Liver (tissue), 3 donors: ENCODE measurements at regions not wholly inside any gene's neighbourhood (a gene's known extent, or its start where the extent isn't known, plus 50 kb on each side); places are given as distances from the start of the nearest gene placed in this dataset.

Source experiments
- FOXA1 ChIP-seq: IDR thresholded peaks from 2 replicates; pipeline ENCODE4 v1.6.1; 2016; ENCODE audit warnings: antibody characterized with exemption
- GABPA ChIP-seq, 2 donors: IDR thresholded peaks in 1 of 2; conservative IDR thresholded peaks in 1 of 2; 2 replicates each; pipeline ENCODE4 v1.6.1; 2016; ENCODE audit warnings: antibody characterized with exemption in 2 of 2, mild to moderate bottlenecking in 1 of 2, moderate library complexity in 1 of 2
- HNF4G ChIP-seq: IDR thresholded peaks from 2 replicates; pipeline ENCODE4 v1.6.1; 2016; ENCODE audit warnings: antibody characterized with exemption
- RAD21 ChIP-seq, 2 donors: IDR thresholded peaks; 2 replicates each; pipeline ENCODE4 v1.6.1; 2016; ENCODE audit warnings: antibody characterized with exemption in 2 of 2, mild to moderate bottlenecking in 2 of 2
- TAF1 ChIP-seq: conservative IDR thresholded peaks from 2 replicates; pipeline ENCODE4 v1.6.1; 2016; ENCODE audit warnings: antibody characterized with exemption, mild to moderate bottlenecking
- YY1 ChIP-seq: IDR thresholded peaks from 2 replicates; pipeline ENCODE4 v1.6.1; 2016; ENCODE audit warnings: antibody characterized with exemption, mild to moderate bottlenecking
- TF ChIP-seq, protein P1 (sequence below): fragments of 150-350 bp; IDR thresholded peaks from 2 replicates; pipeline ENCODE4 v1.5.1; 2017; ENCODE audit warnings: improper control_type of control experiment, low read depth, low read length; ENCODE audit not compliant: missing input control
- TF ChIP-seq, protein P2 (sequence below): IDR thresholded peaks from 2 replicates; pipeline ENCODE4 v1.6.1; 2016; ENCODE audit warnings: antibody characterized with exemption
- TF ChIP-seq, protein P3 (sequence below): IDR thresholded peaks from 2 replicates; pipeline ENCODE4 v1.6.1; 2016; ENCODE audit warnings: antibody characterized with exemption
- TF ChIP-seq, protein P4 (sequence below): IDR thresholded peaks from 2 replicates; pipeline ENCODE4 v1.6.1; 2016; ENCODE audit warnings: antibody characterized with exemption, mild to moderate bottlenecking
- donor health status: healthy.
- donor health status: healthy.

DNA sequence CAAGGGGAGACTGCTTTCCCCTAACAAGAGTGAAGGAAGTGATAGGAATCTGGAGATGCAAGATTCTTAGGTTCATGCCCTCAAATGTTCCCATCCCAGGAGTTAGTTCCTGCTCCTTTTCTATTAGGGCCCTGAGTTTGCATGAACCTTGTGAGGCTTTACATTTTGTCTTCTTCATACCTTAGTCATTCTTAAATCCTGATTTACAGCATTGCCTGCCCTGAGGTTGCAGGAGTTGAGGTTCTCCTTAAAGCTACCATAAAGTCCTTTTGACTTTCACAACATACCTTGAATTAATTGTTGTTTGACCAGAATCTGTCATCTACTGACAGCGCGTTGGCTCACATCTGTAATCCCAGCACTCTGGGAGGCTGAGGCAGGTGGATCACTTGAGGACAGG lies 151.5 kb upstream of the ABCA1 start:
- TF ChIP-seq, protein P1, sequence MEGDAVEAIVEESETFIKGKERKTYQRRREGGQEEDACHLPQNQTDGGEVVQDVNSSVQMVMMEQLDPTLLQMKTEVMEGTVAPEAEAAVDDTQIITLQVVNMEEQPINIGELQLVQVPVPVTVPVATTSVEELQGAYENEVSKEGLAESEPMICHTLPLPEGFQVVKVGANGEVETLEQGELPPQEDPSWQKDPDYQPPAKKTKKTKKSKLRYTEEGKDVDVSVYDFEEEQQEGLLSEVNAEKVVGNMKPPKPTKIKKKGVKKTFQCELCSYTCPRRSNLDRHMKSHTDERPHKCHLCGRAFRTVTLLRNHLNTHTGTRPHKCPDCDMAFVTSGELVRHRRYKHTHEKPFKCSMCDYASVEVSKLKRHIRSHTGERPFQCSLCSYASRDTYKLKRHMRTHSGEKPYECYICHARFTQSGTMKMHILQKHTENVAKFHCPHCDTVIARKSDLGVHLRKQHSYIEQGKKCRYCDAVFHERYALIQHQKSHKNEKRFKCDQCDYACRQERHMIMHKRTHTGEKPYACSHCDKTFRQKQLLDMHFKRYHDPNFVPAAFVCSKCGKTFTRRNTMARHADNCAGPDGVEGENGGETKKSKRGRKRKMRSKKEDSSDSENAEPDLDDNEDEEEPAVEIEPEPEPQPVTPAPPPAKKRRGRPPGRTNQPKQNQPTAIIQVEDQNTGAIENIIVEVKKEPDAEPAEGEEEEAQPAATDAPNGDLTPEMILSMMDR = no peak
- TF ChIP-seq YY1 = no peak
- TF ChIP-seq, protein P2, sequence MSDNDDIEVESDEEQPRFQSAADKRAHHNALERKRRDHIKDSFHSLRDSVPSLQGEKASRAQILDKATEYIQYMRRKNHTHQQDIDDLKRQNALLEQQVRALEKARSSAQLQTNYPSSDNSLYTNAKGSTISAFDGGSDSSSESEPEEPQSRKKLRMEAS = no peak
- TF ChIP-seq FOXA1 = no peak
- TF ChIP-seq GABPA (IDR thresholded peaks at IDR 0.05 in 1 of 2, conservative IDR thresholded peaks at IDR 0.05 in 1 of 2) = no peak
- no peak for TF ChIP-seq HNF4G
- TF ChIP-seq RAD21 (IDR thresholded peaks at IDR 0.05) = no peak
- TF ChIP-seq, protein P3, sequence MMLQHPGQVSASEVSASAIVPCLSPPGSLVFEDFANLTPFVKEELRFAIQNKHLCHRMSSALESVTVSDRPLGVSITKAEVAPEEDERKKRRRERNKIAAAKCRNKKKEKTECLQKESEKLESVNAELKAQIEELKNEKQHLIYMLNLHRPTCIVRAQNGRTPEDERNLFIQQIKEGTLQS = no peak
- TF ChIP-seq, protein P4, sequence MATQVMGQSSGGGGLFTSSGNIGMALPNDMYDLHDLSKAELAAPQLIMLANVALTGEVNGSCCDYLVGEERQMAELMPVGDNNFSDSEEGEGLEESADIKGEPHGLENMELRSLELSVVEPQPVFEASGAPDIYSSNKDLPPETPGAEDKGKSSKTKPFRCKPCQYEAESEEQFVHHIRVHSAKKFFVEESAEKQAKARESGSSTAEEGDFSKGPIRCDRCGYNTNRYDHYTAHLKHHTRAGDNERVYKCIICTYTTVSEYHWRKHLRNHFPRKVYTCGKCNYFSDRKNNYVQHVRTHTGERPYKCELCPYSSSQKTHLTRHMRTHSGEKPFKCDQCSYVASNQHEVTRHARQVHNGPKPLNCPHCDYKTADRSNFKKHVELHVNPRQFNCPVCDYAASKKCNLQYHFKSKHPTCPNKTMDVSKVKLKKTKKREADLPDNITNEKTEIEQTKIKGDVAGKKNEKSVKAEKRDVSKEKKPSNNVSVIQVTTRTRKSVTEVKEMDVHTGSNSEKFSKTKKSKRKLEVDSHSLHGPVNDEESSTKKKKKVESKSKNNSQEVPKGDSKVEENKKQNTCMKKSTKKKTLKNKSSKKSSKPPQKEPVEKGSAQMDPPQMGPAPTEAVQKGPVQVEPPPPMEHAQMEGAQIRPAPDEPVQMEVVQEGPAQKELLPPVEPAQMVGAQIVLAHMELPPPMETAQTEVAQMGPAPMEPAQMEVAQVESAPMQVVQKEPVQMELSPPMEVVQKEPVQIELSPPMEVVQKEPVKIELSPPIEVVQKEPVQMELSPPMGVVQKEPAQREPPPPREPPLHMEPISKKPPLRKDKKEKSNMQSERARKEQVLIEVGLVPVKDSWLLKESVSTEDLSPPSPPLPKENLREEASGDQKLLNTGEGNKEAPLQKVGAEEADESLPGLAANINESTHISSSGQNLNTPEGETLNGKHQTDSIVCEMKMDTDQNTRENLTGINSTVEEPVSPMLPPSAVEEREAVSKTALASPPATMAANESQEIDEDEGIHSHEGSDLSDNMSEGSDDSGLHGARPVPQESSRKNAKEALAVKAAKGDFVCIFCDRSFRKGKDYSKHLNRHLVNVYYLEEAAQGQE = no peak
- no peak for TF ChIP-seq TAF1
